Karpas-422 (cell line): ENCODE measurements at regions not wholly inside any gene's neighbourhood (a gene's known extent, or its start where the extent isn't known, plus 50 kb on each side); places are given as distances from the start of the nearest gene placed in this dataset.

Experiments
- DNase-seq: peaks from one replicate; pipeline ENCODE4 v3.0.0-alpha.2; 2015
- H2AFZ ChIP-seq: fragments of 200-600 bp; sonication (generic); 2 replicates; pipeline ENCODE4 v1.6.1; 2014; ENCODE audit warnings: antibody characterized with exemption, low read length, mixed read lengths
- H3K27ac ChIP-seq: fragments of 200-600 bp; sonication (generic); 2 replicates; pipeline ENCODE4 v1.5.1; 2014; ENCODE audit warnings: mild to moderate bottlenecking, low read length, moderate library complexity
- H3K27me3 ChIP-seq: fragments of 200-600 bp; sonication (generic); 2 replicates; pipeline ENCODE4 v1.6.1; 2014; ENCODE audit warnings: low read length, mixed read lengths
- H3K36me3 ChIP-seq: fragments of 200-600 bp; sonication (generic); 2 replicates; pipeline ENCODE4 v1.6.1; 2014; ENCODE audit warnings: low read length, mixed read lengths; ENCODE audit not compliant: insufficient read depth
- H3K4me1 ChIP-seq: fragments of 200-600 bp; sonication (generic); 2 replicates; pipeline ENCODE4 v1.6.1; 2014; ENCODE audit warnings: mild to moderate bottlenecking, low read length, mixed read lengths
- H3K4me2 ChIP-seq: fragments of 200-600 bp; sonication (generic); 2 replicates; pipeline ENCODE4 v1.6.1; 2014; ENCODE audit warnings: low read length, low read depth, mild to moderate bottlenecking; ENCODE audit not compliant: poor library complexity, severe bottlenecking
- H3K4me3 ChIP-seq: fragments of 200-600 bp; sonication (generic); 2 replicates; pipeline ENCODE4 v1.5.1; 2014; ENCODE audit warnings: mild to moderate bottlenecking, antibody characterized with exemption, low read length, mixed read lengths
- H3K79me2 ChIP-seq: fragments of 200-600 bp; sonication (generic); 2 replicates; pipeline ENCODE4 v1.6.1; 2014; ENCODE audit warnings: mild to moderate bottlenecking, low read length, mixed read lengths
- H3K9ac ChIP-seq: fragments of 200-600 bp; sonication (generic); 2 replicates; pipeline ENCODE4 v1.6.0; 2014; ENCODE audit warnings: low read length
- H3K9me2 ChIP-seq: fragments of 200-600 bp; sonication (generic), shearing (Covaris generic); replicated peaks from 2 replicates; pipeline ENCODE4 v1.6.0; 2014; ENCODE audit warnings: mild to moderate bottlenecking, low read length, moderate library complexity; ENCODE audit not compliant: insufficient read depth
- H3K9me3 ChIP-seq: fragments of 300-700, 200-600 bp; sonication (generic); 2 replicates; pipeline ENCODE4 v1.6.1; 2014; ENCODE audit warnings: low read length, mixed read lengths
- H4K20me1 ChIP-seq: fragments of 200-600 bp; sonication (generic); 2 replicates; pipeline ENCODE4 v1.6.1; 2014; ENCODE audit warnings: mild to moderate bottlenecking, antibody characterized with exemption, low read length, low read depth; ENCODE audit not compliant: insufficient read depth

DNA sequence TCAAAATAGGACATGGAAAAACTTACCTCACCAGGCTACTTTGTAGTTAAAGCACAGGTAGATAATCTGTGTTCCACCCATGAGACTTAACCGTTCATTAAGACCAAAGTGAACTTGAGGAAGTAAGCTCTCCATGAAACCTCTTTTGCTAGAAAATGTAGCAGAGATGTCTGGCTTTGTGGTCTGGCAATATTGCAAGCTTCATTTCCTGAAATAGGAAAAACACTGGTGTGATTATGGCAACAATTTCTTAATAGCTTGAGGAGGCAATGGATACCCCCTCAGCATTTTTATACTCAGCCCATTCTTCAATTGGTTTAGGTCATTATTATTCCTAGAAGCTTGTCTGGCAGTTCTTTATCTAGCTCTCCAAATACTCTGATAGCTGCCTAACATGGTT, 957.3 kb downstream of the IGSF11 start:
- Histone ChIP-seq H3K4me2 (no peak overlapping the region), H4K20me1 (no peaks in the 10 kb centered on the region), H2AFZ (no peak overlapping the region), H3K9me2 (no peaks in the 10 kb centered on the region), H3K27ac (no peak overlapping the region), H3K9me3 (peaks cover 9% of the 10 kb centered on the region; the same call in 1 of the 2 replicates), H3K27me3 (peaks cover 4% of the 10 kb centered on the region; the same call in 1 of the 2 replicates), H3K36me3 (no peaks in the 10 kb centered on the region), H3K4me3 (no peak overlapping the region), H3K4me1 (peaks cover 9% of the 10 kb centered on the region), H3K9ac (no peak overlapping the region), H3K79me2 (no peaks in the 10 kb centered on the region)
- no peak for DNase-seq

DNA sequence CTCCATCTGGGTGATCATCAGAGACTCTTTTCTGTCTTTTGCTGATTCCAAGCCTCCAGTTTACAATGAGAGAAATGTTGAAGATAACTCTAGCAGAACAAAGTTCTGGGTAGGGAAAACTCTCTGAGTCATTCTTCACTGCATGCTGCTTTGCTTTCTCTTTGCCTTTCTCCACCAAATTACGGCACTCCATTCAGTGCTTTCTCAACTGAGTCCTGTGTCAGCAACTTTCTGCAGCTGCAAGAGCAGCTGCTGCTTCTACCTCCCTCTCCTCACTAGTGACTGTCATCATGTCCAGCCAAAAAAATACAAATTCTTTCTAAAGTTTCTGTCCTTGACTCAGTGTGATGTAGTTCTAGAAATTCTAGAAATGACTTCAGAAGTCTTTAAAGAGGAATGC, 953.8 kb downstream of the IGSF11 start:
- no peaks in the 10 kb centered on the region for H3K79me2 ChIP-seq
- no peak overlapping the region for H3K27ac ChIP-seq
- no peaks in the 10 kb centered on the region for H3K9me3 ChIP-seq
- no peaks in the 10 kb centered on the region for H3K9me2 ChIP-seq
- H2AFZ ChIP-seq = peak overlapping the region; percentile 37
- H3K27me3 ChIP-seq = 0 out of 2 replicates have a peak, but pooled peaks cover 4% of the 10 kb centered on the region
- H3K9ac ChIP-seq = no peak overlapping the region
- peak overlapping the region; percentile 19 for H3K4me2 ChIP-seq
- no peak overlapping the region for H3K4me3 ChIP-seq
- no peak for DNase-seq
- H3K4me1 ChIP-seq = peaks cover 9% of the 10 kb centered on the region
- H3K36me3 ChIP-seq = no peaks in the 10 kb centered on the region
- no peaks in the 10 kb centered on the region for H4K20me1 ChIP-seq

DNA sequence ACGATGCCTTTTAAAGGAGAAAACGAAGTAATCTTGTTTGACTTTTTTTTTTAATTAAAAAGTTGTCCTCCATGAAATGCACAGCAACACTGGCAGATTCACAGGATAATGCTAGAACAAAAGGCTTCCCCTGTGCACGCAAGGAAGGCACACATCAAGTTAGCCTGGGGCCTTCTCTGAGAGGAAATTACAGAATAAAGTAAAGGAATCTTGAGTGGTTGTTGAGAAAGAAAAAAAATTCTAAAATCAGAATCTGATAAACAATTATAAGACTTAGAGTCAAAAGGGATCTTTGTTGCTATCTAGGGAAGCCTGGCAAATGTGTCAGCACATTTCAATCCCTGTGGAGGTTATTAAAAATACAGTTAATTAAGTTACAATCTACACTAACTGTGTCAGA, 946.0 kb downstream of the IGSF11 start:
- DNase-seq = no peak
- Histone ChIP-seq H2AFZ (no peak overlapping the region), H3K4me1 (peaks cover 5% of the 10 kb centered on the region; the same call in 1 of the 2 replicates)

DNA sequence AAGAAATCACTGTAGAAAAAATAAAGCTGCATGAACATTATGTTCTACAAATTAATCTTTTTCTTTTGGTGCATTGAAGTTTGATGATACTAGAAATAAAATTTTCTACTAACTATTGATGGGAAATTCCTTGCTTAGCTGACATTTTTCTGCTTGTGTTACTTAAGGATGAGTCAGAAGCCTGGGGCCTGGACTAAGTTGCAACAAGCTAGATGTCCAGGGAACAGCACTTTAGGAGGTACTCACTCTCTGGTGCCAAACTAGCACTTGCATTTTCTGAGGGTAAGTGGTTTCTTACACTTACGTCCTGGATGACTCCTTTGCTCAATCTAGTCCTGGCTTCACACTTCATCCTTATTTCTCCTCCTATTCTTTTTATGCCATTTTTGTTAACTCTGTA, 945.1 kb downstream of the IGSF11 start:
- Histone ChIP-seq H3K79me2 (no peaks in the 10 kb centered on the region), H3K4me1 (peaks cover 5% of the 10 kb centered on the region; the same call in 1 of the 2 replicates), H3K9me3 (peaks cover 22% of the 10 kb centered on the region), H4K20me1 (no peaks in the 10 kb centered on the region), H3K9me2 (no peaks in the 10 kb centered on the region), H2AFZ (no peak overlapping the region), H3K36me3 (no peaks in the 10 kb centered on the region), H3K4me3 (no peak overlapping the region), H3K27me3 (no peaks in the 10 kb centered on the region; the same call in 1 of the 2 replicates), H3K4me2 (no peak overlapping the region), H3K27ac (no peak overlapping the region), H3K9ac (no peak overlapping the region)
- no peak for DNase-seq

More for the DNA sequence above, 946.0 kb downstream of the IGSF11 start:
- H4K20me1 ChIP-seq = no peaks in the 10 kb centered on the region
- no peak overlapping the region for H3K4me2 ChIP-seq
- H3K4me3 ChIP-seq = no peak overlapping the region
- H3K27me3 ChIP-seq = no peaks in the 10 kb centered on the region; the same call in 1 of the 2 replicates
- no peaks in the 10 kb centered on the region for H3K79me2 ChIP-seq
- peaks cover 15% of the 10 kb centered on the region for H3K9me3 ChIP-seq
- no peak overlapping the region for H3K27ac ChIP-seq
- no peaks in the 10 kb centered on the region for H3K9me2 ChIP-seq
- H3K9ac ChIP-seq = no peak overlapping the region
- no peaks in the 10 kb centered on the region for H3K36me3 ChIP-seq

DNA sequence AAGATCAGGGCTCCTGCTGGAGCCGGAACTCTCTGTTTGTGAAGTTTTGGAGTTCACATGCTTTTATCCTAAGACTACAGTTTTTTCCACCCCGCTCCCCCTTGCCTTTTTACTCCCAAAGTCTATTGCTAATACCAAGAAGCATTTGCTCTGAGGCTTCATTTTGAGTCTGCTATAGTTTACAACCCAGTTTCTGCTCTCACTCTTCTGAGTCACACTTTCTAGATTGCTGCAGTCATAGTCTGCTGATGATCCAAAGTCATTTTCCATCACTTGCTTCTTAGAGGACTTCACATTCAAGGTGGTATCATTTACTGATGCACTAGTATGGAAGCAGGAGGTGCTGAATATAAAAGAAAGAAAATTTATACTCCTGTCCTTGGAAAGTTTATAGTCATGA, 937.4 kb downstream of the IGSF11 start:
- Histone ChIP-seq H3K9ac (no peak overlapping the region), H3K36me3 (no peaks in the 10 kb centered on the region), H3K27me3 (no peaks in the 10 kb centered on the region; the same call in 1 of the 2 replicates)

DNA sequence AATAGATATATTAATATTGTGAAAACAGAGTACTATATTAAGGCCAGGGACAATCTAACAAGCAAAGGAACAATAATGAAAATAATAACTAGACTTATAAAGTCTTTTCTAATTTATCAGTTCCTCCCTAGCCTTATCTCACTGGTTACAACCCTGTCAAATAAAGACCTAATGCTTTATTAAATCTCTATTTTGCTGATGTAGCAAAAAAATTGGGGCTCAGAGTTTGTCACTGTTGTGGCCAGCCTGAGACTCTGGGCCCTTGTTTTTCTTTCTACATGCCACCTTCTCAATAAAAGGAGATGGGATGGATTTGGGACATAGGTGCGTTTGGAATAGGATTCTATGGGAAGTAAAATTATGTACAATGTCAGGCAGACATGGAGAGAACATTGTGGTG, 937.0 kb downstream of the IGSF11 start:
- no peaks in the 10 kb centered on the region for H3K79me2 ChIP-seq
- H3K9me2 ChIP-seq = no peaks in the 10 kb centered on the region
- H2AFZ ChIP-seq = no peak overlapping the region
- no peak overlapping the region for H3K9ac ChIP-seq
- no peaks in the 10 kb centered on the region for H3K27me3 ChIP-seq
- peaks cover 16% of the 10 kb centered on the region for H3K9me3 ChIP-seq
- no peaks in the 10 kb centered on the region for H4K20me1 ChIP-seq
- H3K4me3 ChIP-seq = no peak overlapping the region
- DNase-seq = no peak
- H3K36me3 ChIP-seq = no peaks in the 10 kb centered on the region
- no peak overlapping the region for H3K27ac ChIP-seq
- peaks cover 5% of the 10 kb centered on the region for H3K4me1 ChIP-seq
- no peak overlapping the region for H3K4me2 ChIP-seq

More for the DNA sequence above, 937.4 kb downstream of the IGSF11 start:
- no peak overlapping the region for H3K4me3 ChIP-seq
- H3K9me3 ChIP-seq = peaks cover 20% of the 10 kb centered on the region
- no peaks in the 10 kb centered on the region for H3K79me2 ChIP-seq
- no peaks in the 10 kb centered on the region for H3K9me2 ChIP-seq
- no peak overlapping the region for H3K4me2 ChIP-seq
- H2AFZ ChIP-seq = no peak overlapping the region
- DNase-seq = no peak
- H4K20me1 ChIP-seq = no peaks in the 10 kb centered on the region
- peaks cover 1% of the 10 kb centered on the region for H3K4me1 ChIP-seq
- no peak overlapping the region for H3K27ac ChIP-seq

DNA sequence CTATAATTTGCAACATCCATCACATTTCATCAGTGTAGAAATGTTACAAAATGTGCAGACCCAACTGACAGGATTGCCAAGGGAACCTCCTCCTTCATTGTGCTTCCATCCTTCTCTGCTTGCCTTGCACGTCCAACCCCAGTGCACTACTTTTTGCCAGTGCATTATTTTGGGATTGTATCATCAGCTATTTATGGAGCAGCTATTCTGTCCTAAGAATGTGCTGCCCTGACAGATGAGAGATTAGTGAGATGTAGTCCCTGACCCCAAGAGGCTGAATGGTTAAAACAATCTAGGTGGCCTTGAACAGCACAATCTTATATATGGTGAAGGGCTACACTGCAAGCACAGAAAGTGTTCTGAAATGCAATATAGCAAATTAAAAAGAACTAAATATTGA, 935.8 kb downstream of the IGSF11 start:
- Histone ChIP-seq H2AFZ (no peak overlapping the region), H3K4me2 (no peak overlapping the region), H3K9me3 (peaks cover 8% of the 10 kb centered on the region), H3K27ac (no peak overlapping the region), H4K20me1 (no peaks in the 10 kb centered on the region), H3K79me2 (no peaks in the 10 kb centered on the region), H3K27me3 (no peaks in the 10 kb centered on the region), H3K9ac (no peak overlapping the region), H3K4me1 (peaks cover 13% of the 10 kb centered on the region), H3K4me3 (no peak overlapping the region), H3K36me3 (no peaks in the 10 kb centered on the region), H3K9me2 (no peaks in the 10 kb centered on the region)
- DNase-seq = no peak

DNA sequence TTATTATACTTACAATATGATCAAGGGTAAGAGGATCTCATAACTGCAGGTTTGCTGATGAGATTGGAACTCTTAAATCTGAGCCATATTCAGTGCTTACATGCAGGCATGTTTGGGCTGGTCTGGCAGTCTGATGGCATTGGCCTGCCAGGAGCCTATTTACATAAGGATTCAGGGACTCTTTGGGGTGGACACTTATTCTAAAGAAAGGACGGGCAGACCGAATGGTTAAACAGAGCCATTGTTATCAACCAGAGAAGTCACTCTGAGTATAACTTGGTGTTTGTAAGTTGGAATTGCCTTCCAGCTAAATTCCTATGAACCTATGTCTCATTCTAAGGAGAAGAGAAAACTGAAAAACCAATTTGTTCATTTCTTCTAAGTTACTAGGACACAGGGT, 932.8 kb downstream of the IGSF11 start:
- Histone ChIP-seq H3K36me3 (no peaks in the 10 kb centered on the region), H3K9me3 (no peaks in the 10 kb centered on the region)

DNA sequence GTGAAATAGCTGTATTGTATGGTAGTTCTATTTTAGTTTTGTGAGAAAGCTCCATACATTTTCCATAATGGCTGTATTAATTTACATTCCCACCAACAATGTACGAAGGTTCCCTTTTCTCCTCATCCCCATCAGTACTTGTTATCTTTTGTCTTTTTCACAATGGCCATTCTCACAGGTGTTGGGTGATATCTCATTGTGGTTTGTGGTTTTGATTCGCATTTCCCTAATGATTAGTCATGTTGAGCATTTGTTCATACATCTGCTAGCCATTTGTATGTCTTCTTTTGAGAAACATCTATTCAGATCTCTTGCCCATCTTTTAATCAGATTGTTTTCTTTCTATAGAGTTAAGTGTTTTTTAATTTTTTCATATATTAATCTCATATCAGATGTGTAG, 931.9 kb downstream of the IGSF11 start:
- no peaks in the 10 kb centered on the region for H4K20me1 ChIP-seq
- H3K27me3 ChIP-seq = no peaks in the 10 kb centered on the region
- no peak overlapping the region for H2AFZ ChIP-seq
- no peaks in the 10 kb centered on the region for H3K9me2 ChIP-seq
- peaks cover 13% of the 10 kb centered on the region for H3K4me1 ChIP-seq
- H3K4me2 ChIP-seq = peak overlapping the region; percentile 21
- no peaks in the 10 kb centered on the region for H3K9me3 ChIP-seq
- no peak overlapping the region for H3K4me3 ChIP-seq
- H3K9ac ChIP-seq = no peak overlapping the region
- peak; percentile 43 for DNase-seq
- H3K79me2 ChIP-seq = no peaks in the 10 kb centered on the region
- no peaks in the 10 kb centered on the region for H3K36me3 ChIP-seq
- no peak overlapping the region for H3K27ac ChIP-seq

More for the DNA sequence above, 932.8 kb downstream of the IGSF11 start:
- no peak overlapping the region for H3K4me2 ChIP-seq
- H3K9me2 ChIP-seq = no peaks in the 10 kb centered on the region
- no peaks in the 10 kb centered on the region for H3K79me2 ChIP-seq
- H4K20me1 ChIP-seq = no peaks in the 10 kb centered on the region
- H3K4me1 ChIP-seq = peaks cover 13% of the 10 kb centered on the region
- H3K27me3 ChIP-seq = no peaks in the 10 kb centered on the region
- H3K27ac ChIP-seq = no peak overlapping the region
- DNase-seq = no peak
- H2AFZ ChIP-seq = no peak overlapping the region
- no peak overlapping the region for H3K9ac ChIP-seq
- no peak overlapping the region for H3K4me3 ChIP-seq
